Kidney epithelial cell (primary cell): ENCODE measurements at regions not wholly inside any gene's neighbourhood (a gene's known extent, or its start where the extent isn't known, plus 50 kb on each side); places are given as distances from the start of the nearest gene placed in this dataset.
"Not testable (repeated sequence)": the region's sequence is repeated elsewhere in the genome, so short reads cannot be mapped to it uniquely, and the experiment has no call there.

Source experiments
- DNase-seq: peaks from one replicate; pipeline ENCODE4 v3.0.0-alpha.2; 2010; ENCODE audit warnings: low read depth
- H3K27me3 ChIP-seq: 2 replicates; pipeline ENCODE4 v1.6.0; 2011; ENCODE audit warnings: low read length; ENCODE audit not compliant: control insufficient read depth, insufficient read depth
- H3K36me3 ChIP-seq: 2 replicates; pipeline ENCODE4 v1.5.1; 2011; ENCODE audit warnings: low read length; ENCODE audit not compliant: control insufficient read depth, insufficient read depth
- H3K4me3 ChIP-seq: 2 replicates; pipeline ENCODE4 v1.5.1; 2011; ENCODE audit warnings: low read depth, mild to moderate bottlenecking, control low read depth, low read length
- CTCF ChIP-seq: IDR thresholded peaks from 2 replicates; pipeline ENCODE4 v1.5.1; 2011; ENCODE audit warnings: mild to moderate bottlenecking, moderate library complexity, low read length, control low read depth, inconsistent platforms; ENCODE audit not compliant: insufficient read depth, poor library complexity, severe bottlenecking

- DNase-seq: no peak
- TF ChIP-seq CTCF: no peak
- H3K27me3 ChIP-seq: no peaks in the 10 kb centered on the region
- no peaks in the 10 kb centered on the region for H3K36me3 ChIP-seq
- no peak overlapping the region for H3K4me3 ChIP-seq
Observed at GRCh38 chrX:10992110-10992509, 119.0 kb upstream of the HCCS start.

DNA sequence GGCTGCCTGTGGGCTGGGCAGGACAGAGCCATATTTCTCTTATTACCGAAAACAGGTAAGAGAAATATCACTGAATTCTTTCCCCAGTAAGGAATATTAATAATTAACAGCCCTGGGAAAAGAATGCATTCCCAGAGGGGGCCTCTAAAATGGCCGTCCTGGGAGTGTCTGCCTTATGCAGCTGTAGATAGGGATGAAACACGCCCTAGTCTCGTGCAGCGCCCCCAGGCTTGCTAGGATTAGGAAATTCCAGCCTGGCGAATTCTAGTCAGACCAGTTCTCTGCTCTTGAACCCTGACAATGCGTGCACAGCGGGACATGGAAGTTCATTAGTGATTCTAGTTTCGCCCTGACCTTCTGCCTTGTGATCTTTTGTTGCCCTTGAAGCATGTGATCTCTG, 104.1 kb upstream of the HCCS start:
- H3K27me3 ChIP-seq, DNase-seq, H3K4me3 ChIP-seq, H3K36me3 ChIP-seq: not testable (repeated sequence)

DNA sequence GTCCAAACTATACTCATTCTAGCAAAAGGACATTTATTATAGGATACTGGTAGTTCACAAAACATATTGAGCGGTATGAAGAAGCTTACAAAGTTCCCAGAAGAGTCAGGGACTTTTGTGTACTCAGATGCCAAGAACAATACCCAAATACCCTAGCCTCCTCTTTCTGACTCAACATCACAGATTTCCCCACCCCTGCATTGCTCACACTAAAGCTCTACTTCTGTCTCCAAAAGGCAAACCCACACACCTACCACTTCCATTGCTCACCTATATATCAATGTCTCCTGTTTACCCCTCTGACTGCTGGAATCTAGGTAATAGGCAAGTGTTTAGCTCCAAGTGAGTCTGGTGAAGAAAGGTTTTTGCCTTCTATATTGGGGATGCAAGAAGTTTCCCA, 100.7 kb upstream of the HCCS start:
- no peaks in the 10 kb centered on the region for H3K36me3 ChIP-seq
- TF ChIP-seq CTCF: no peak
- no peak overlapping the region for H3K4me3 ChIP-seq
- no peaks in the 10 kb centered on the region for H3K27me3 ChIP-seq
- DNase-seq: no peak

DNA sequence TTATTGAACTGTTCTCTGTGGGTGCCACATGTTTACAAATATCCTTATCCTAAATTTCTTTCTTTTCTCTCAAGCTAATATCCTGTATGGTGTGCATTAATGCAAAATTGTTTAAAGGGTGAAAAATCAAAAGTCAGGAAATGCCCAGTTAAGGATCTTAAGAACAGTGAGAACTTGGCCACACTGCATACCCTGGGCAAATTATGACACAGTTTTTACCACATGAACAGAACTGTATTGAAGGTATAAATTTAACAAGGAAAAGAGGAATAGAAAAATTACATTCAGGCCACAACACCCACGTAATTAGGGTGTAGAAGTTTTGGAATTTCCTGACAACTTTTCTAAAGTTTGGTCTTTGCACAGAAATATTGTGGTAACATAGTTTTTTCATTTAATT, 94.4 kb upstream of the HCCS start:
- TF ChIP-seq CTCF: no peak
- Histone ChIP-seq H3K4me3 (no peak overlapping the region), H3K36me3 (no peaks in the 10 kb centered on the region), H3K27me3 (no peaks in the 10 kb centered on the region)
- no peak for DNase-seq

DNA sequence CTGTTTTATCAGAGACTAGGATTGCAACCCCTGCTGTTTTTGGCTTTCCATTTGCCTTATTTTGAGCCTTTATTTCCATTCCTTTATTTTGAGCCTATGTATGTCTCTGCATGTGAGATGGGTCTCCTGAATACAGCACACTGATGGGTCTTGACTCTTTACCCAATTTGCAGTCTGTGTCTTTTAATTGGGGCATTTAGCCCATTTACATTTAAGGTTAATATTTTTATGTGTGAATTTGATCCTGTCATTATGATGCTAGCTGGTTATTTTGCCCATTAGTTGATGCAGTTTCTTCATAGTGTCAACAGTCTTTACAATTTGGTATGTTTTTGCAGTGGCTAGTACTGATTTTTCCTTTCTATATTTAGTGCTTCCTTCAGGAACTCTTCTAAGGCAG, 88.5 kb upstream of the HCCS start:
- H3K4me3 ChIP-seq, H3K36me3 ChIP-seq, H3K27me3 ChIP-seq, DNase-seq: not testable (repeated sequence)

- DNase-seq: no peak
- Histone ChIP-seq H3K36me3 (no peaks in the 10 kb centered on the region), H3K4me3 (no peak overlapping the region), H3K27me3 (no peaks in the 10 kb centered on the region)
- no peak for TF ChIP-seq CTCF
Observed at GRCh38 chrX:11039926-11040325, 71.2 kb upstream of the HCCS start.

DNA sequence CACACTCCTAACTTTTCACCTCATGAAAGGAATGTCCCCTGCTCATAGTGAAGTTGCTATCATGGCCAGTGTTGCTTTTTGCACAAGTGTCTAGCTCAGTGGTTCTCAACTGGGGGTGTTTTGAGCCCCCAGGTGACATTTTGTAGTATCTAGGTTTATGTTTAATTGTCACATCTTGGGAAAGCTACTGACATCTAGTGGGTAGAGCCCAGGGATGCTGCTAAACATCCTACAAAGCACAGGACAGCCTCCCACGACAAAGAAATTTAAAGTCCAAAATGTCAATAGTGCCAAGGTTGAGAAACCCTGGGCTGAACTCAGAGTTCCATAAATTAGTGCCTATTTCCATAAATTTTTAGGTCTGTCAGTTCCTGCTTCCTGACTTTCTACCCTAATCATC, 70.7 kb upstream of the HCCS start:
- DNase-seq: no peak
- Histone ChIP-seq H3K27me3 (no peaks in the 10 kb centered on the region), H3K4me3 (no peak overlapping the region), H3K36me3 (no peaks in the 10 kb centered on the region)
- TF ChIP-seq CTCF: no peak
